ENCODE measurements at regions not wholly inside any gene's neighbourhood (a gene's known extent, or its start where the extent isn't known, plus 50 kb on each side); places are given as distances from the start of the nearest gene placed in this dataset.
"Not testable (repeated sequence)": the region's sequence is repeated elsewhere in the genome, so short reads cannot be mapped to it uniquely, and the experiment has no call there.

DNA sequence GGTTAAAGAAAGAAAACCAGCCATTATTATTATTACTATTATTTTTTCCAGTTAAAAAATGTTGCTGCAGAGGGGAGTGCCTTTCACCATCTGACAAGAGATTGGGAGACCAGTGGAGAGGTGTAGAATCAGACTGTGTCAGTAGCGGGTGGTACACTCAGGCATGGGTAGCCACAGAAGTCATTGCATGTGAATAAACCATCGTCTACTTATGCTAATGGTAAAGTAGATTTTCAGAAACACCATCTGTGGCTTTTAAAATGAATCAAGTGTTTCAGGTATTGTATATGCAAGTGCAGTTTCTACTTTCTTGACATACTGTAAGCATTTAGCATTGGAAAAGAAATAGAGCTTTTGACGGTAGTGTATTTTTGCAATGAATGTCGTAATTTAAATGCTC is 131.5 kb upstream of the SP8 start:
- Histone ChIP-seq H3K4me3 (ENCODE audit: low read depth, low read length) (no peak overlapping the region), H3K9me3 (ENCODE audit: severe bottlenecking) (no peaks in the 10 kb centered on the region), H3K27me3 (ENCODE audit: insufficient read depth, low read depth, severe bottlenecking) (peaks cover 4% of the 10 kb centered on the region), H3K27ac (no peak overlapping the region), H3K36me3 (no peaks in the 10 kb centered on the region)
- TF ChIP-seq, protein P1, sequence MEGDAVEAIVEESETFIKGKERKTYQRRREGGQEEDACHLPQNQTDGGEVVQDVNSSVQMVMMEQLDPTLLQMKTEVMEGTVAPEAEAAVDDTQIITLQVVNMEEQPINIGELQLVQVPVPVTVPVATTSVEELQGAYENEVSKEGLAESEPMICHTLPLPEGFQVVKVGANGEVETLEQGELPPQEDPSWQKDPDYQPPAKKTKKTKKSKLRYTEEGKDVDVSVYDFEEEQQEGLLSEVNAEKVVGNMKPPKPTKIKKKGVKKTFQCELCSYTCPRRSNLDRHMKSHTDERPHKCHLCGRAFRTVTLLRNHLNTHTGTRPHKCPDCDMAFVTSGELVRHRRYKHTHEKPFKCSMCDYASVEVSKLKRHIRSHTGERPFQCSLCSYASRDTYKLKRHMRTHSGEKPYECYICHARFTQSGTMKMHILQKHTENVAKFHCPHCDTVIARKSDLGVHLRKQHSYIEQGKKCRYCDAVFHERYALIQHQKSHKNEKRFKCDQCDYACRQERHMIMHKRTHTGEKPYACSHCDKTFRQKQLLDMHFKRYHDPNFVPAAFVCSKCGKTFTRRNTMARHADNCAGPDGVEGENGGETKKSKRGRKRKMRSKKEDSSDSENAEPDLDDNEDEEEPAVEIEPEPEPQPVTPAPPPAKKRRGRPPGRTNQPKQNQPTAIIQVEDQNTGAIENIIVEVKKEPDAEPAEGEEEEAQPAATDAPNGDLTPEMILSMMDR (IDR thresholded peaks at IDR 0.05; ENCODE audit: low read depth, low read length), result no peak
- DNase-seq, result no peak

DNA sequence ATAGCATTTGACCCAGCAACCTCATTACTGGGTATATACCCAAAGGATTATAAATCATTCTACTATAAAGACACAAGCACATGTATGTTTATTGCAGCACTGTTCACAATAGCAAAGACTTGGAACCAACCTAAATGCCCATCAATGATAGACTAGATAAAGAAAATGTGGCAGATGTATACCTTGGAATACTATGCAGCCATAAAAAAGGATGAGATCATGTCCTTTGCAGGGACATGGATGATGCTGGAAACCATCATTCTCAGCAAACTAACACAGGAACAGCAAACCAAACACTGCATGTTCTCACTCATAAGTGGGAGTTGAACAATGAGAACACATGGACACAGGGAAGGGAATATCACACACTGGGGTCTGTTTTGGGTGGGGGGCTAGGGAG is 140.5 kb upstream of the SP8 start:
- not testable (repeated sequence) for H3K27ac ChIP-seq; H3K4me3 ChIP-seq (ENCODE audit: low read depth, low read length); DNase-seq; H3K36me3 ChIP-seq; H3K9me3 ChIP-seq (ENCODE audit: severe bottlenecking); H3K27me3 ChIP-seq (ENCODE audit: insufficient read depth, low read depth, severe bottlenecking)

DNA sequence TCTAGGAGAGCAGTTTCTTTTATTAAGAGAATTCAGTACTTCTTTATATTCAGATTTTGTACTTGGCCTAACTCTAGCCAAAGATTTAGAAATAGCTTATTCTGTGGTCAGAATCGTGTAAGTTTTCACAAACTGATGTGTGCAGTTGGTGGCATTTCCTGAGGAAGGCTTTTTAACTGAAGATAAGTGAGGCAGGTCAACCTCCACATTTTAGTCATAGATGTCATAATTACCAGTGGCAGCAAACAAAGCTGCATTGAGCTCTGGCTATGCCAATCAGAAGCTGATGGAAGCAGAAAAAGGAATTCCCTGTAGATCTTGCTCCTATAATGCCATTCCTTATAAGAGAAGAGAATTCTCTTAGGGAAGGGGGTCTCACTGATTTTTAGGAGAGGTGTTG is 141.3 kb upstream of the SP8 start:
- DNase-seq, result no peak
- H3K36me3 ChIP-seq, result no peaks in the 10 kb centered on the region

DNA sequence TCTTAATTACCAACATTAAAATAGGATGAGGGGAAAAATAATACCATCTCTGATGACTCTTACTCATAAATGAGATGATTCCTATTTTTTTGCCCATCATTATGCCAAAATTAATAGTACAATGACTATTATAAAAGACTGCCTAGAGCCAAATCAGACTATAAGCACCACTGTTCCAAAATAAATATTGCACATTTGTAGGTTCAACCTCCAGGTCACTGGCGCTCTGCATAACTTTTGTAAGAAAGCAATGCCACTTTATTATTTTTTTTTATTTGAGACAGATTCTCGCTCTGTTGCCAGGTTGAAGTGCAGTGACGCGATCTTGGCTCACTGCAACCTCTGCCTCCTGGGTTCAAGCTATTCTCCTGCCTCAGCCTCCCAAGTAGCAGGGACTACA is 142.5 kb upstream of the SP8 start:
- Histone ChIP-seq H3K27me3 (ENCODE audit: insufficient read depth, low read depth, severe bottlenecking) (no peaks in the 10 kb centered on the region), H3K9me3 (ENCODE audit: severe bottlenecking) (no peaks in the 10 kb centered on the region), H3K4me3 (ENCODE audit: low read depth, low read length) (no peak overlapping the region), H3K36me3 (no peaks in the 10 kb centered on the region), H3K27ac (no peak overlapping the region)
- DNase-seq, result no peak
- TF ChIP-seq, protein P1 (IDR thresholded peaks at IDR 0.05; ENCODE audit: low read depth, low read length), result no peak

More for the DNA sequence above, 141.3 kb upstream of the SP8 start:
- H3K9me3 ChIP-seq (ENCODE audit: severe bottlenecking), result no peaks in the 10 kb centered on the region
- H3K4me3 ChIP-seq (ENCODE audit: low read depth, low read length), result no peak overlapping the region
- TF ChIP-seq, protein P1 (IDR thresholded peaks at IDR 0.05; ENCODE audit: low read depth, low read length), result no peak
- H3K27me3 ChIP-seq (ENCODE audit: insufficient read depth, low read depth, severe bottlenecking), result no peaks in the 10 kb centered on the region
- no peak overlapping the region for H3K27ac ChIP-seq

DNA sequence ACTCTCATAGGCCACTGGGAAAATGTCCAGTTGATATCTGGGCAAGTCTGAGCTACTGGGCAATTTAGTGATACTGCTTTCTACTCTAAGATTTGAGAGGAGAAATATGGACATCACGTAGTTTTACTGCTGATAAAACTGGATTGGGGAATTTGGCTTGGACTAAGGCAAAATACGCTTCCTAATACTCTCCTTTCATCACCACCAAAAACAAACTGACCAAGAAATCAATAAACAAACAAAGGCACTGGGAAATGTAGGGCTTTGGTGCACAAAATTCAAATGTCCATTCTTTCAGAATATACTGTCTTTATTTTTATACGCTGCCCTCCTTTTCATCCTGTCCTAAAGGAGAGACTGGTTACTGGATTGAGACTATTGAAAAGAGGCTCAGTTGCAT is 145.1 kb upstream of the SP8 start:
- no peak overlapping the region for H3K4me3 ChIP-seq (ENCODE audit: low read depth, low read length)
- no peaks in the 10 kb centered on the region for H3K27me3 ChIP-seq (ENCODE audit: insufficient read depth, low read depth, severe bottlenecking)
- no peaks in the 10 kb centered on the region for H3K36me3 ChIP-seq
- no peaks in the 10 kb centered on the region for H3K9me3 ChIP-seq (ENCODE audit: severe bottlenecking)
- H3K27ac ChIP-seq, result no peak overlapping the region
- TF ChIP-seq, protein P1 (IDR thresholded peaks at IDR 0.05; ENCODE audit: low read depth, low read length), result no peak
- DNase-seq, result no peak

DNA sequence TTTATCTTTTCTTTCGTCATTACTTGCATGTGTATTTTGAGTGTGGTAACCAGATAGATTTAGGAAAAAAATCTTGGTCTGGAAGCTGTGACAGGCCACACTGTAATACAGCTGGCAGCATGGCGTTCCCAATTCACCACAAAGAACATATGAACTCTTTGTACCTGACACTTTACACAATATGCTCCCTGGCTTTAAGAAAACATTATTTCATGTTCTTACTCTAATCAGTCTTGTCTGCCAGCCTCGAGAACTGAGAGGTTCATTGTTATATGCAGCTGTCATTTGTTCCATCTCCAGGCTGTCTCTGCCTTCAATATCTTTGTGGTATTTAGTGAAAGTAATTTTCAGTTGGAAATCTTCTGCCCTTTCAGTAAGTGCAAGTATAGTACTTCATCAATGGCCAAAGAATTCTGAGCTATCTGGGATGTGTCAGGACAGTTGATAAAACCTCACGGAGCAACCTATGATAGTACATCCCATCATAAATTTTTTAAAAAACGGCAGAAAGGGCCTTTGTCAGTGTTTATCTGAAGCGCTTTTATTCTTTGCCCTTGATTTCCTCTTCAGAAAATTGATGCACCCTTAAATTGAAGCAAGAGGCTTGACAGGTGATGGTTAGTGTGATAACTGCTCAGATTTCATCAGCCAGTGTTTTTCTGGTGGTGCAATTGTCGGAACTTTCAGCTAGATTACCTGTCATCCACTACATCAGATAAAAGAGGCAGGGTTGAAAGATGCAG is 146.3 kb upstream of the SP8 start:
- Histone ChIP-seq H3K9me3 (ENCODE audit: severe bottlenecking) (no peaks in the 10 kb centered on the region), H3K27me3 (ENCODE audit: insufficient read depth, low read depth, severe bottlenecking) (no peaks in the 10 kb centered on the region), H3K27ac (no peak overlapping the region), H3K36me3 (no peaks in the 10 kb centered on the region), H3K4me3 (ENCODE audit: low read depth, low read length) (no peak overlapping the region)
- TF ChIP-seq, protein P1 (IDR thresholded peaks at IDR 0.05; ENCODE audit: low read depth, low read length), result no peak
- no peak for DNase-seq

Measured in WERI-Rb-1 (cell line).